ENCODE measurements at regions not wholly inside any gene's neighbourhood (a gene's known extent, or its start where the extent isn't known, plus 50 kb on each side); places are given as distances from the start of the nearest gene placed in this dataset.

GRCh38 chr20:37579106-37579505, 51.4 kb upstream of the BLCAP start:
- no peak for TF ChIP-seq CTCF (IDR thresholded peaks at IDR 0.05)
- H3K27me3 ChIP-seq = no peaks in the 10 kb centered on the region
- H3K27ac ChIP-seq = no peak overlapping the region
- H3K9ac ChIP-seq (ENCODE audit: low read depth in 2 of 2, low read length in 2 of 2) = no peak overlapping the region
- no peaks in the 10 kb centered on the region for H3K9me3 ChIP-seq
- no peaks in the 10 kb centered on the region for H3K36me3 ChIP-seq
- DNase-seq = no peak
- H3K4me3 ChIP-seq = no peak overlapping the region
- H3K4me1 ChIP-seq = no peaks in the 10 kb centered on the region
- intact Hi-C loops (cut with DNase I) = no loop called here

- Histone ChIP-seq H3K27me3 (no peaks in the 10 kb centered on the region), H3K9ac (ENCODE audit: low read depth in 2 of 2, low read length in 2 of 2) (no peak overlapping the region), H3K4me1 (no peaks in the 10 kb centered on the region), H3K27ac (no peak overlapping the region), H3K4me3 (no peak overlapping the region), H3K36me3 (no peaks in the 10 kb centered on the region), H3K9me3 (no peaks in the 10 kb centered on the region)
- DNase-seq = no peak
- intact Hi-C loops (cut with DNase I) = no loop called here
- no peak for TF ChIP-seq CTCF (IDR thresholded peaks at IDR 0.05)
Measured at GRCh38 chr20:37577981-37578380, 50.3 kb upstream of the BLCAP start.

Data from colonic mucosa (tissue), 4 donors.